Suprapubic skin (tissue), 4 donors: ENCODE measurements at regions not wholly inside any gene's neighbourhood (a gene's known extent, or its start where the extent isn't known, plus 50 kb on each side); places are given as distances from the start of the nearest gene placed in this dataset.

Experiments used
- DNase-seq, 2 donors: peaks; one replicate each; pipeline ENCODE4 v3.0.0-alpha.2; 2019; ENCODE audit warnings: low spot score in 2 of 2
- H3K27ac ChIP-seq: fragments of 200-600 bp; sonication (generic); one replicate; pipeline ENCODE4 v1.5.1; 2019
- H3K27me3 ChIP-seq: fragments of 200-600 bp; sonication (generic); one replicate; pipeline ENCODE4 v1.5.1; 2019
- H3K36me3 ChIP-seq: fragments of 200-600 bp; sonication (generic); one replicate; pipeline ENCODE4 v1.5.1; 2019
- H3K4me1 ChIP-seq: fragments of 200-600 bp; sonication (generic); one replicate; pipeline ENCODE4 v1.5.1; 2019
- H3K4me3 ChIP-seq: fragments of 200-600 bp; sonication (generic); one replicate; pipeline ENCODE4 v1.5.1; 2019; ENCODE audit warnings: mild to moderate bottlenecking
- H3K9me3 ChIP-seq: fragments of 200-600 bp; sonication (generic); one replicate; pipeline ENCODE4 v1.5.1; 2019
- CTCF ChIP-seq, 2 donors: fragments of 200-600 bp in 1 of 2; fragments of 450-650 bp in 1 of 2; sonication (generic) in 1 of 2; IDR thresholded peaks; one replicate each; pipeline ENCODE4 v1.5.1; 2016 to 2019; ENCODE audit warnings: antibody characterized with exemption in 2 of 2, mild to moderate bottlenecking in 1 of 2, moderate library complexity in 1 of 2
- EP300 ChIP-seq: sonication (generic); formaldehyde crosslinking; IDR thresholded peaks from one replicate; pipeline ENCODE4 v1.6.1; 2017; ENCODE audit warnings: antibody characterized with exemption
- POLR2A ChIP-seq, 2 donors: fragments of 450-650 bp; IDR thresholded peaks; one replicate each; pipeline ENCODE4 v1.6.1; 2017; ENCODE audit warnings: antibody characterized with exemption in 2 of 2, mild to moderate bottlenecking in 2 of 2, moderate library complexity in 2 of 2
- POLR2AphosphoS5 ChIP-seq, 3 donors: sonication (generic); formaldehyde crosslinking; IDR thresholded peaks; one replicate each; pipeline ENCODE4 v1.6.1; 2017; ENCODE audit warnings: antibody characterized with exemption in 3 of 3
- WGBS: methylation state at CpG from one replicate; pipeline ENCODE4 v1.1.5; 2018; 5-methylcytosine and 5-hydroxymethylcytosine counted together

- Histone ChIP-seq H3K4me3 (no peak overlapping the region), H3K27ac (no peak overlapping the region), H3K9me3 (no peaks in the 10 kb centered on the region), H3K36me3 (no peaks in the 10 kb centered on the region), H3K27me3 (peaks cover 58% of the 10 kb centered on the region), H3K4me1 (no peaks in the 10 kb centered on the region)
- WGBS: 92% methylated on average over 1 of the region's 1 CpG
- TF ChIP-seq EP300 (no peak), CTCF (IDR thresholded peaks at IDR 0.05) (no peak), POLR2A (IDR thresholded peaks at IDR 0.05) (no peak), POLR2AphosphoS5 (IDR thresholded peaks at IDR 0.05) (no peak)
- no peak for DNase-seq
These were observed 179.9 kb upstream of the PRKCQ start for GRCh38 chr10:6759961-6760360.

GRCh38 chr10:6757158-6757557, 177.1 kb upstream of the PRKCQ start:
- Histone ChIP-seq H3K4me3 (no peak overlapping the region), H3K27ac (no peak overlapping the region), H3K9me3 (no peaks in the 10 kb centered on the region), H3K27me3 (peaks cover 71% of the 10 kb centered on the region), H3K36me3 (no peaks in the 10 kb centered on the region), H3K4me1 (no peaks in the 10 kb centered on the region)
- 67% methylated on average over 4 of the region's 7 CpGs for WGBS
- no peak for DNase-seq
- TF ChIP-seq POLR2AphosphoS5 (IDR thresholded peaks at IDR 0.05) (no peak), POLR2A (IDR thresholded peaks at IDR 0.05) (no peak), EP300 (no peak), CTCF (IDR thresholded peaks at IDR 0.05) (no peak)

DNA sequence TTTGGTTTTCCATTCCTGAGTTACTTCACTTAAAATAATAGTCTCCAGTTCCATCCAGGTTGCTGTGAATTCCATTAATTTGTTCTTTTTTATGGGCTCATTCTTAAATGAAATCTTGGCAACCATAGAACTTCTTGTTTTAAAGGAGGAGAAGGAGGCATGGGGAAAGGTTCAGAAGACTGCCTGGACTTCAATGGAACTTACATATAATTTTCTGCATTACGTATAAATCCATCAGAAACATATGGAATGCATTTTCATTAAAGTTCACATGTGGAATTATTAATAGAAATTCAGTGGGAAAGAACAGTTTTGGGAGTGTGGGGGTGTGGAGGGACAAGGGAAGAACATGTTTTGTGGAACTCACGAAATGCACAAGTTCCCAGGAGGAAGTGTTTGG, 176.6 kb upstream of the PRKCQ start:
- 51% methylated on average over 2 of the region's 2 CpGs for WGBS
- Histone ChIP-seq H3K27ac (no peak overlapping the region), H3K4me1 (no peaks in the 10 kb centered on the region), H3K9me3 (no peaks in the 10 kb centered on the region), H3K4me3 (no peak overlapping the region), H3K27me3 (peaks cover 71% of the 10 kb centered on the region), H3K36me3 (no peaks in the 10 kb centered on the region)
- TF ChIP-seq POLR2A (IDR thresholded peaks at IDR 0.05): no peak
- TF ChIP-seq EP300: no peak
- no peak for TF ChIP-seq POLR2AphosphoS5 (IDR thresholded peaks at IDR 0.05)
- TF ChIP-seq CTCF (IDR thresholded peaks at IDR 0.05): no peak
- no peak for DNase-seq

DNA sequence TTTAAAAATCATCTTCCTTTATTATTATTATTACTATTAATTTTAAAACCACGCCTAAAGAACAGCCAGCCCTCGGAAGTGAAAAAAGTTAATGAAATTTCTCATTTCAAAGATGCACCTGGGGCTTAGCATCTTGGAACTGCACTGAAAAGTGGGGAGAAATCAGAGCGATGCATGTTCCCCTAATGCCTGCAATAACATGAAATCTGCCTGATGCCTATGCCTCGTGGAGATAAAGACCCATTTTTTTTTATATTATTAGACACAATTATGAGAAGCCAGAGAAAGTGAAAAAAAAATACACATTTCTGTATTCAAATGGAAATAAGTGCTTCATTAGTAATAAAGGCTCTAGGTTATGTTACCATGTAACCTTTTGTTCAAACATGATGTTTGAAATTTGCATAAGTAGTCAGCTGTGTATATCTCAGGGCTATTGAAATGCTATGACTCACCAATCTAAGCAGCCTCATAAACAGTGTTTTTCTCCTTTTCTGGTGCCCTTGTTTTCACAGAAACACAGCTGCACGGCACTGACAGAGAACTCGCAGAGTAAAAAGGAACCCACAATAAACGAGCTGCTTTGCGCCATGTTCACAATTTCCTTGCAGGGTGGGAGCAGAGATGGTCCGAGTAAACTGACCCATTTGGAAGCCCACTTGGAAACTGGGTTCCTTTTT, 175.8 kb upstream of the PRKCQ start:
- peaks cover 68% of the 10 kb centered on the region for H3K27me3 ChIP-seq
- TF ChIP-seq POLR2A (IDR thresholded peaks at IDR 0.05) (no peak), POLR2AphosphoS5 (IDR thresholded peaks at IDR 0.05) (no peak), CTCF (IDR thresholded peaks at IDR 0.05) (no peak), EP300 (no peak)
- DNase-seq: no peak
- H3K9me3 ChIP-seq: no peaks in the 10 kb centered on the region
- H3K27ac ChIP-seq: no peak overlapping the region
- H3K36me3 ChIP-seq: no peaks in the 10 kb centered on the region
- 38% methylated on average over 9 of the region's 9 CpGs for WGBS
- no peaks in the 10 kb centered on the region for H3K4me1 ChIP-seq
- no peak overlapping the region for H3K4me3 ChIP-seq

DNA sequence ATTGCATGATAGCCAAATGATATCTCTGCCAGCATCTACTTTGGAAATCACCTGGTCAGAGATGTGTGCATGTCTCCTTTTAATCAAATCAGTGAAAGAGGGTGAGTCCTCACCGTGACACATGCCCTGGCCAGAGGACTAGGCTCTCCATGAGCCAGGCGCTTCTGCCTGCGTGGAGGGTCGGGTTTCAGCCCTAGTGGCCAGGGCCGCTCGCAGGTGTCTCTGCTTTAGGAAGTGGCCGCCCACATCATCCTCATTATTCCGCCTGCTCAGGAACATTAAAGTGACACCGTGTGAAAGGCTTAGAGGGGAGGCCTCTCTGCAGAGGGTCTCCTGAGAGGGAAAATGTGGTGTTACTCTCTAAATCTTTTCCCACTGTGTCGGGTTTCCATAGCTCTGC, 173.6 kb upstream of the PRKCQ start:
- H3K36me3 ChIP-seq: no peaks in the 10 kb centered on the region
- H3K4me1 ChIP-seq: no peaks in the 10 kb centered on the region
- H3K9me3 ChIP-seq: no peaks in the 10 kb centered on the region
- no peak for DNase-seq
- TF ChIP-seq CTCF (IDR thresholded peaks at IDR 0.05) (no peak), EP300 (no peak), POLR2A (IDR thresholded peaks at IDR 0.05) (no peak), POLR2AphosphoS5 (IDR thresholded peaks at IDR 0.05) (no peak)
- 69% methylated on average over 10 of the region's 10 CpGs for WGBS
- no peak overlapping the region for H3K4me3 ChIP-seq
- no peak overlapping the region for H3K27ac ChIP-seq
- peaks cover 66% of the 10 kb centered on the region for H3K27me3 ChIP-seq
